ENCODE measurements at regions not wholly inside any gene's neighbourhood (a gene's known extent, or its start where the extent isn't known, plus 50 kb on each side); places are given as distances from the start of the nearest gene placed in this dataset.

DNA sequence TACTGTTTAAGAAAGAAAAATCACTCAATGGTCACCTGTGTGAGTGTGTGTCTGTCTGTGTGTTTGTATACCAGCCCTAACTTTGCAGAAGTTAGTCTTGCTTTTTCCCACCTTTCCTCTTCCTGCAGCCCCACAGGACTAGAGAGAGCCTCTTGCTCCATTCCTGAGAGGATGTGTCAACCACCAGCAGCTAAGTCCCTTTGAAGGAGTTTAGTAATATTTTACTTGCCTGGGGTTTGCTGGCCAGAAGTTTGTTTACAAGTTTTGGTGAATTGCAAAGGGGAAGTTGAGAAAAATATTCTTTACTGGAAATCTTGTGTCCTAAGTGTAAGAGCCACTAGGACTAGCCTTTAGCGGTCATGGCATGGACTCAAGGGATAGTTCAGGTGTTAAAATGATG lies 316.2 kb downstream of the BRINP1 start:
- DNase-seq, result no peak
- intact Hi-C loops (cut with DNase I), result no loop called here
- no peak for TF ChIP-seq EP300 (IDR thresholded peaks at IDR 0.05)
- TF ChIP-seq, protein P1, sequence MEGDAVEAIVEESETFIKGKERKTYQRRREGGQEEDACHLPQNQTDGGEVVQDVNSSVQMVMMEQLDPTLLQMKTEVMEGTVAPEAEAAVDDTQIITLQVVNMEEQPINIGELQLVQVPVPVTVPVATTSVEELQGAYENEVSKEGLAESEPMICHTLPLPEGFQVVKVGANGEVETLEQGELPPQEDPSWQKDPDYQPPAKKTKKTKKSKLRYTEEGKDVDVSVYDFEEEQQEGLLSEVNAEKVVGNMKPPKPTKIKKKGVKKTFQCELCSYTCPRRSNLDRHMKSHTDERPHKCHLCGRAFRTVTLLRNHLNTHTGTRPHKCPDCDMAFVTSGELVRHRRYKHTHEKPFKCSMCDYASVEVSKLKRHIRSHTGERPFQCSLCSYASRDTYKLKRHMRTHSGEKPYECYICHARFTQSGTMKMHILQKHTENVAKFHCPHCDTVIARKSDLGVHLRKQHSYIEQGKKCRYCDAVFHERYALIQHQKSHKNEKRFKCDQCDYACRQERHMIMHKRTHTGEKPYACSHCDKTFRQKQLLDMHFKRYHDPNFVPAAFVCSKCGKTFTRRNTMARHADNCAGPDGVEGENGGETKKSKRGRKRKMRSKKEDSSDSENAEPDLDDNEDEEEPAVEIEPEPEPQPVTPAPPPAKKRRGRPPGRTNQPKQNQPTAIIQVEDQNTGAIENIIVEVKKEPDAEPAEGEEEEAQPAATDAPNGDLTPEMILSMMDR (IDR thresholded peaks at IDR 0.05), result no peak
- TF ChIP-seq POLR2A (IDR thresholded peaks at IDR 0.05), result no peak
- no peak for TF ChIP-seq POLR2AphosphoS5 (IDR thresholded peaks at IDR 0.05)
- Histone ChIP-seq H3K4me1 (peaks cover 0 to 17% (median 15%) of the 10 kb centered on the region in 4 donors), H3K4me3 (no peak overlapping the region), H3K27me3 (no peaks in the 10 kb centered on the region), H3K36me3 (no peaks in the 10 kb centered on the region), H3K27ac (peak overlapping the region in 1 of 4 donors; percentile 49), H3K9me3 (no peaks in the 10 kb centered on the region)
- 89 to 90% methylated on average over 1 of the region's 1 CpG for WGBS, 2 donors

DNA sequence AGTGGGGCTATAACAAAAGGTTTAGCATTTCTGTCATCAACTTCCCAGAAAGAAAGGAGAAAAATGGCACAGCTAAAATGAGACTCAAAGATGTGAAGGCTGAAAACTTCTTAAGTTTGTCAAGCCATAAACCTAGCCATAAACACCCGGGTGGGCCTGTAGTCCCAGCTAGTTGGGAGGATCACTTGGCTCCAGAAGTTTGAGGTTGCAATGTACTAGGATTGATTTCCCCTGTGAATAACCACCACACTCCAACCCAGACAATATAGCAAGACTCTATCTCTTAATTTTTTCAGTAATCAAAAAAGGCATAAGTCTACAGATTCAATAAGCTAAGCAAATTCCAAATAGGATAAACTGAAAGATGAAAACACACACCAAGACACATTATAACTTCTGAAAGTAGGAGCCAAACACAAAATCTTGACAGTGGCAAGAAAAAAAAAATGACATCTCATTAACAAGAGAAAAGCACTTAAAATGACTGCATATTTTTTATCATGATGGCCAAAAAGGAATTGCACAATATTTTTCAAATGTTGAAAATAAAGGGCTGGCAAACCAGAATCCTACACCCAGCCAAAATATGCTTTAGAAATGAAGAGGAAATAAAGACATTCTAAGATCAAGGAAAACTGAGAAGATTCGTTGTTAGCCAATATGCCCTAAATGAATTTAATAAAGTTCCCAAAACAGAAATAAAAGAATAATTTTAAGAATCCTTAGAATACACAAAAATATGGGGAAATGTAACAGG lies 308.4 kb downstream of the BRINP1 start:
- Histone ChIP-seq H3K4me1 (no peaks in the 10 kb centered on the region), H3K36me3 (no peaks in the 10 kb centered on the region), H3K4me3 (no peak overlapping the region), H3K27me3 (no peaks in the 10 kb centered on the region), H3K27ac (peak overlapping the region in 1 of 4 donors; percentile 14), H3K9me3 (no peaks in the 10 kb centered on the region)
- no peak for DNase-seq
- TF ChIP-seq POLR2A (IDR thresholded peaks at IDR 0.05), result no peak
- no peak for TF ChIP-seq POLR2AphosphoS5 (IDR thresholded peaks at IDR 0.05)
- no peak for TF ChIP-seq EP300 (IDR thresholded peaks at IDR 0.05)
- TF ChIP-seq, protein P1 (IDR thresholded peaks at IDR 0.05), result no peak
- intact Hi-C loops (cut with DNase I), result no loop called here
- WGBS, 2 donors, result 48 to 71% methylated on average over 2 of the region's 2 CpGs

DNA sequence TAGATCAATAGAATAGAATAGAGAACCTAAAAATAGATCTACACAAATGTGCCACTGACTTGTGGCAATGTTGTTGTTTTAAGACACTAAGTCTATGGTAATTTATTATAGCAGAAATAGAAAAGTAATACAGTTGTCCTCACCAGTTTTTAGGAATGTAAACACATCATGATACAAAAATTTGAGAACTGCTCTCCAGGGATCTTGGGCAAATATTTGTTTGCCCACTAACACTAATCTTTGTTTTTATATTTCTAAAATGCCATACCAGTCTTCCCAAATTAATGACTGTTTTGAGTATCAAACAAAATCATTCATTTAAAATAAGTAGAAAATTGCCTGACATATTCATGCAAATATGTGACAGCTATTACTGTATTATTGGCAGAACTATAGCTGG lies 297.6 kb downstream of the BRINP1 start:
- H3K9me3 ChIP-seq, result no peaks in the 10 kb centered on the region
- no peaks in the 10 kb centered on the region for H3K4me1 ChIP-seq
- no peaks in the 10 kb centered on the region for H3K36me3 ChIP-seq
- no peak for DNase-seq
- no peak overlapping the region for H3K27ac ChIP-seq
- H3K27me3 ChIP-seq, result no peaks in the 10 kb centered on the region
- no peak for TF ChIP-seq EP300 (IDR thresholded peaks at IDR 0.05)
- intact Hi-C loops (cut with DNase I), result no loop called here
- H3K4me3 ChIP-seq, result no peak overlapping the region

DNA sequence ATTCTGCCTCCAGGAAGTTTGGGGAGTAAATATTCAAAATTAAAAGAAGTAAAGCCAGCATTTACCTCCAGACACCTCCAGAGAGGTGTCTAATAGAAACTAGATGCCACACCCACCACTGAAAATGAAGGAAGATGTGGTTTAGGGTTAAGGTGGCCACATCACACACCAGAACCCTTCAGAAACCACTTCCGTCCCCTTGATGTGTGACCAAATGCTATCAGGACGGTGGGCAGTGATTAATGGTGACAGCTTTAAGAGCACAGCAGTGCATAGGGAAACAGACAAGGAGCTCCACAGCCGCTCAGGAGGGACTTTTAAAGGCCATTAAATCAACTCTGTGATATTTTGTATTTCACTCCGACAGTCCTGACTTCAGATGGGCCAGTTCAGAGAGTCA lies 295.2 kb downstream of the BRINP1 start:
- no peak for TF ChIP-seq EP300 (IDR thresholded peaks at IDR 0.05)
- TF ChIP-seq POLR2A (IDR thresholded peaks at IDR 0.05), result no peak
- no peak for TF ChIP-seq POLR2AphosphoS5 (IDR thresholded peaks at IDR 0.05)
- TF ChIP-seq, protein P1 (IDR thresholded peaks at IDR 0.05), result no peak
- Histone ChIP-seq H3K27ac (no peak overlapping the region), H3K36me3 (no peaks in the 10 kb centered on the region), H3K9me3 (no peaks in the 10 kb centered on the region), H3K4me1 (no peaks in the 10 kb centered on the region), H3K4me3 (no peak overlapping the region), H3K27me3 (no peaks in the 10 kb centered on the region)
- intact Hi-C loops (cut with DNase I), result no loop called here
- 6 to 20% methylated on average over 4 of the region's 4 CpGs for WGBS, 2 donors
- no peak for DNase-seq

DNA sequence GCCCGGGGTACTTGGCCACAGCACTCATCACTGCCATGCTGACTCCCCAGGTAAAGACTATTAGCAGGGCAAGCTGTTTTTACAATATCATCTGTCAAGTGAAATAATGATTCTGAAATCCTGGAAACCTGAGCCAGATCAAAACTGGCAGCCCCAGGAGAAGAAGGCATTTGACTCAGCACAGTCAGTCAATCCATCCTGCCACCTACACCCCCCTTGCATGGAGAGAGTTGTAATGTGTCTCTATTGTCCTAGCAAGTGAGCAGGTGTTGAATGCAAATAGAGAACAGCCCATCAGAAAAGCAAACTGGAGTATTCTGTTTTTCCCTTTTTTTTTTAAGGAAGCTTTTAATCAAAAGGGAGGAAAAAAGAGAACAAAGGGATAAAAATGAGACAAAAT lies 291.2 kb downstream of the BRINP1 start:
- H3K4me1 ChIP-seq, result no peaks in the 10 kb centered on the region
- H3K27ac ChIP-seq, result no peak overlapping the region
- H3K27me3 ChIP-seq, result no peaks in the 10 kb centered on the region
- WGBS, 2 donors, result 76 to 85% methylated on average over 1 of the region's 1 CpG
- no peaks in the 10 kb centered on the region for H3K9me3 ChIP-seq
- intact Hi-C loops (cut with DNase I), result no loop called here
- no peaks in the 10 kb centered on the region for H3K36me3 ChIP-seq
- TF ChIP-seq, protein P1 (IDR thresholded peaks at IDR 0.05), result no peak
- TF ChIP-seq EP300 (IDR thresholded peaks at IDR 0.05), result no peak
- TF ChIP-seq POLR2A (IDR thresholded peaks at IDR 0.05), result no peak
- no peak for TF ChIP-seq POLR2AphosphoS5 (IDR thresholded peaks at IDR 0.05)
- H3K4me3 ChIP-seq, result no peak overlapping the region
- no peak for DNase-seq
